ENCODE measurements at regions not wholly inside any gene's neighbourhood (a gene's known extent, or its start where the extent isn't known, plus 50 kb on each side); places are given as distances from the start of the nearest gene placed in this dataset.
"Not testable (repeated sequence)": the region's sequence is repeated elsewhere in the genome, so short reads cannot be mapped to it uniquely, and the experiment has no call there.

DNA sequence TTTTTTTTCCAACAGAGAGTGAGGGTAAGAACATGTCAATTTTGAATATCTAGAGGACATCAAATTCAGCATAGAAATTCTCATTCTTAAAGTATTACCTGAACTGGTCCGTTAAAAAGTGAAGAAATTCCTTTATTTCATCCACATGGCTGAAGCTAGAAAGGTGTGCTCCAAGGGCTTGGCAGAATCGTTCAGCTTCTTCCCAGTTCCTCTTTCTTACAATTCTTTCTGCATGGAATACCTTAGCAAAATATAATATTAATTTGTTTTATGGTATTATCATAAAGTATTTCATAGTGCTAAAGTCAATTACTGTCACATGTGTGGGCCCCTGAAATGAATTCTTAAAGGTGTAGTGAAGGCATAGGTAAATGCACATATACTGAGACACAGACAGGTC lies 74.3 kb upstream of the CD302 start:
- H3K4me3 ChIP-seq (ENCODE audit: control extremely low read depth in 1 of 5, extremely low read depth in 1 of 5, insufficient read depth in 1 of 5, low read depth in 2 of 5, low read length in 4 of 5) = no peak overlapping the region
- ATAC-seq (ENCODE audit: low read depth) (no peak), DNase-seq (no peak)
- no peaks in the 10 kb centered on the region for H3K27me3 ChIP-seq (replicated peaks in 1 of 4; ENCODE audit: control extremely low read depth in 1 of 4, control insufficient read depth in 3 of 4, insufficient read depth in 4 of 4, low read length in 3 of 4)
- H3K4me2 ChIP-seq (replicated peaks; ENCODE audit: low read depth, low read length, poor library complexity, severe bottlenecking) = no peak overlapping the region
- H3K27ac Mint-ChIP-seq = no peak overlapping the region
- no peak overlapping the region for H3K4me3 Mint-ChIP-seq
- H3K9me3 ChIP-seq (ENCODE audit: control extremely low read depth in 1 of 3, control insufficient read depth in 2 of 3, insufficient read depth in 1 of 3, low read length in 2 of 3) = peaks cover 0 to 1% (median 0%) of the 10 kb centered on the region in 3 donors
- H3K27ac ChIP-seq (ENCODE audit: low read length in 2 of 2) = no peak overlapping the region
- ChIA-PET CTCF (no interaction called here), POLR2A (no interaction called here)
- intact Hi-C loops (cut with micrococcal nuclease) = no loop called here
- H3K4me1 ChIP-seq (ENCODE audit: control insufficient read depth in 2 of 2, insufficient read depth in 2 of 2, low read length in 2 of 2) = no peaks in the 10 kb centered on the region
- no peak overlapping the region for H3K9ac ChIP-seq (ENCODE audit: low read length)
- peaks cover 2% of the 10 kb centered on the region for H3K4me1 Mint-ChIP-seq
- no peaks in the 10 kb centered on the region for H3K79me2 ChIP-seq (ENCODE audit: control insufficient read depth, insufficient read depth, low read length)
- no peaks in the 10 kb centered on the region for H3K9me3 Mint-ChIP-seq (ENCODE audit: insufficient read depth)
- TF ChIP-seq EZH2 (IDR thresholded peaks at IDR 0.05; ENCODE audit: borderline replicate concordance, insufficient read depth, low read depth, low read length, poor library complexity, severe bottlenecking) = no peak
- TF ChIP-seq, protein P1, sequence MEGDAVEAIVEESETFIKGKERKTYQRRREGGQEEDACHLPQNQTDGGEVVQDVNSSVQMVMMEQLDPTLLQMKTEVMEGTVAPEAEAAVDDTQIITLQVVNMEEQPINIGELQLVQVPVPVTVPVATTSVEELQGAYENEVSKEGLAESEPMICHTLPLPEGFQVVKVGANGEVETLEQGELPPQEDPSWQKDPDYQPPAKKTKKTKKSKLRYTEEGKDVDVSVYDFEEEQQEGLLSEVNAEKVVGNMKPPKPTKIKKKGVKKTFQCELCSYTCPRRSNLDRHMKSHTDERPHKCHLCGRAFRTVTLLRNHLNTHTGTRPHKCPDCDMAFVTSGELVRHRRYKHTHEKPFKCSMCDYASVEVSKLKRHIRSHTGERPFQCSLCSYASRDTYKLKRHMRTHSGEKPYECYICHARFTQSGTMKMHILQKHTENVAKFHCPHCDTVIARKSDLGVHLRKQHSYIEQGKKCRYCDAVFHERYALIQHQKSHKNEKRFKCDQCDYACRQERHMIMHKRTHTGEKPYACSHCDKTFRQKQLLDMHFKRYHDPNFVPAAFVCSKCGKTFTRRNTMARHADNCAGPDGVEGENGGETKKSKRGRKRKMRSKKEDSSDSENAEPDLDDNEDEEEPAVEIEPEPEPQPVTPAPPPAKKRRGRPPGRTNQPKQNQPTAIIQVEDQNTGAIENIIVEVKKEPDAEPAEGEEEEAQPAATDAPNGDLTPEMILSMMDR (IDR thresholded peaks at IDR 0.05) = no peak
- peaks cover 6 to 68% of the 10 kb centered on the region in 2 experiments for H3K36me3 ChIP-seq (replicated peaks in 1 of 2; ENCODE audit: control extremely low read depth in 1 of 2, control insufficient read depth in 1 of 2, extremely low read depth in 1 of 2, insufficient read depth in 2 of 2, low read length in 1 of 2)
- H2AFZ ChIP-seq (ENCODE audit: insufficient read depth, low read depth, low read length, poor library complexity, severe bottlenecking) = no peak overlapping the region
- no peaks in the 10 kb centered on the region for H4K20me1 ChIP-seq (ENCODE audit: control insufficient read depth, insufficient read depth, low read length, poor library complexity, severe bottlenecking)
- H3K27me3 Mint-ChIP-seq = no peaks in the 10 kb centered on the region
- WGBS (ENCODE audit: insufficient coverage) = no CpG with 5 or more reads among the region's 2 CpGs

DNA sequence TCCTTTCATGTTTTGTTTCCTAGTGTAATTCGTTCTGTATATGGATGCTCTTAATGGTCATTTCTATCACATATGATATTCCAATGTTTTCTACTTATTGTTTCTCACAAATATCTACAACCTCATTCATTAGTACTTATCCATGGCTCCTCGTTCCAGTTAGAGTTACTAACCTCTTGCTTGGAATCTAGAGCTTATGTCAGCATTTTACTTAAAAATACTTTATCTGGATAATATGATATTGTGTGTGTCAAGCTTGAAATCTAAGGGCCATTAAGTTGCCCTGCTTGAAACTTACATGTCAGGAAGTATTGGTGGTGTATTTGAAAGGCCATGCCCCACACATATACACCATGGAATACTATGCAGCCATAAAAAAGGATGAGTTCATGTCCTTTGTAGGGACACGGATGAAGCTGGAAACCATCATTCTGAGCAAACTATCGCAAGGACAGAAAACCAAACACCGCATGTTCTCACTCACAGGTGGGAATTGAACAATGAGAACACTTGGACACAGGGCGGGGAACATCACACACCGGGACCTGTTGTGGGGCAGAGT lies 70.7 kb upstream of the CD302 start:
- 100% methylated on average over 2 of the region's 7 CpGs for WGBS (ENCODE audit: insufficient coverage)
- ATAC-seq (ENCODE audit: low read depth); H3K4me2 ChIP-seq (replicated peaks; ENCODE audit: low read depth, low read length, poor library complexity, severe bottlenecking); H3K4me3 ChIP-seq (ENCODE audit: control extremely low read depth in 1 of 5, extremely low read depth in 1 of 5, insufficient read depth in 1 of 5, low read depth in 2 of 5, low read length in 4 of 5); H3K27ac ChIP-seq (ENCODE audit: low read length in 2 of 2); H3K79me2 ChIP-seq (ENCODE audit: control insufficient read depth, insufficient read depth, low read length); H3K27ac Mint-ChIP-seq; H3K9me3 ChIP-seq (ENCODE audit: control extremely low read depth in 1 of 3, control insufficient read depth in 2 of 3, insufficient read depth in 1 of 3, low read length in 2 of 3); H4K20me1 ChIP-seq (ENCODE audit: control insufficient read depth, insufficient read depth, low read length, poor library complexity, severe bottlenecking); POLR2A ChIA-PET; H2AFZ ChIP-seq (ENCODE audit: insufficient read depth, low read depth, low read length, poor library complexity, severe bottlenecking); H3K9me3 Mint-ChIP-seq (ENCODE audit: insufficient read depth); H3K27me3 Mint-ChIP-seq; H3K4me3 Mint-ChIP-seq; intact Hi-C loops (cut with micrococcal nuclease); H3K9ac ChIP-seq (ENCODE audit: low read length); H3K4me1 ChIP-seq (ENCODE audit: control insufficient read depth in 2 of 2, insufficient read depth in 2 of 2, low read length in 2 of 2); CTCF ChIA-PET; DNase-seq; H3K27me3 ChIP-seq (replicated peaks in 1 of 4; ENCODE audit: control extremely low read depth in 1 of 4, control insufficient read depth in 3 of 4, insufficient read depth in 4 of 4, low read length in 3 of 4); H3K4me1 Mint-ChIP-seq: not testable (repeated sequence)
- peaks cover 7 to 83% of the 10 kb centered on the region in 2 experiments for H3K36me3 ChIP-seq (replicated peaks in 1 of 2; ENCODE audit: control extremely low read depth in 1 of 2, control insufficient read depth in 1 of 2, extremely low read depth in 1 of 2, insufficient read depth in 2 of 2, low read length in 1 of 2)

All from B cell (primary cell).